K562 (cell line): ENCODE measurements at regions not wholly inside any gene's neighbourhood (a gene's known extent, or its start where the extent isn't known, plus 50 kb on each side); places are given as distances from the start of the nearest gene placed in this dataset.

Source experiments
- ATAC-seq: fragments of 200-7000 bp; cut with Tn5 transposase; 3 replicates; pipeline ENCODE4 v1.9.1; 2020; ENCODE audit warnings: moderate library complexity
- BruUV-seq: library from RNA; stranded (reverse); fragments of 400-500 nt; replicated peaks from 2 replicates; lab custom pipeline; 2021; lab: Mats Ljungman, UMichigan
- CTCF ChIA-PET: fragments of 300-600 bp; formaldehyde crosslinking; extraction: SDS; loops from one replicate; lab custom pipeline; 2021; ENCODE audit warnings: low intra/inter-chr PET ratio; lab: Yijun Ruan, JAX
- POLR2A ChIA-PET: fragments of 300-600, 350-650 bp; sonication (Branson Sonifier 250); formaldehyde crosslinking; extraction: SDS; loops from one replicate; lab custom pipeline; 2021; ENCODE audit warnings: antibody characterized with exemption, inconsistent platforms; lab: Yijun Ruan, JAX
- DNase-seq, 4 experiments: peaks; one replicate each; pipeline versions ENCODE4 v3.0.0 to v3.0.0-alpha.2; 2011 to 2018; ENCODE audit warnings: low spot score in 3 of 4, mixed read lengths in 3 of 4; ENCODE audit errors: extremely low read depth in 1 of 4
- FAIRE-seq: peaks from 2 replicates; lab custom pipeline; 2011; peaks lifted over from hg19 to GRCh38; lab: Jason Lieb, UNC
- H2AFZ ChIP-seq: 2 replicates; pipeline ENCODE4 v1.6.0; 2011; ENCODE audit warnings: low read depth, low read length, control low read depth, inconsistent platforms
- H3K27ac ChIP-seq: fragments of 200-600 bp; 3 replicates; pipeline ENCODE4 v1.8.0; 2011; ENCODE audit warnings: low read depth, mild to moderate bottlenecking, control low read depth, inconsistent platforms, low read length, moderate library complexity, mixed read lengths; ENCODE audit errors: extremely low read depth
- H3K27me3 ChIP-seq, 2 experiments: fragments of 300-600 bp in 1 of 2; 2 replicates in 1 of 2; 3 replicates in 1 of 2; pipeline versions ENCODE4 v1.6.0 to v1.8.0; 2011; ENCODE audit warnings: inconsistent platforms in 2 of 2, low read length in 2 of 2, mild to moderate bottlenecking in 1 of 2, mixed read lengths in 1 of 2, moderate library complexity in 1 of 2; ENCODE audit not compliant: control insufficient read depth in 2 of 2, insufficient read depth in 2 of 2
- H3K36me3 ChIP-seq: fragments of 300-600 bp; 3 replicates; pipeline ENCODE4 v1.8.0; 2011; ENCODE audit warnings: mild to moderate bottlenecking, low read length, inconsistent platforms; ENCODE audit not compliant: control insufficient read depth, insufficient read depth
- H3K4me1 ChIP-seq, 2 experiments: fragments of 200-600 bp in 1 of 2; replicated peaks in 1 of 2; 2 replicates in 1 of 2; 3 replicates in 1 of 2; pipeline versions ENCODE4 v1.5.1 to v1.8.0; 2011; ENCODE audit warnings: inconsistent platforms in 2 of 2, low read length in 2 of 2, mild to moderate bottlenecking in 1 of 2, mixed read lengths in 1 of 2, moderate library complexity in 1 of 2; ENCODE audit not compliant: control insufficient read depth in 2 of 2, insufficient read depth in 2 of 2
- H3K4me2 ChIP-seq: 2 replicates; pipeline ENCODE4 v1.6.1; 2011; ENCODE audit warnings: low read length, control low read depth, inconsistent platforms, mixed read lengths; ENCODE audit not compliant: insufficient read depth
- H3K4me3 ChIP-seq: fragments of 200-600 bp; sonication (generic), shearing (Covaris generic); 2 replicates; pipeline ENCODE4 v1.5.1; 2016; ENCODE audit warnings: control low read depth, inconsistent platforms
- H3K79me2 ChIP-seq: fragments of 200-600 bp; 3 replicates; pipeline ENCODE4 v1.8.0; 2011; ENCODE audit warnings: low read length, inconsistent platforms; ENCODE audit not compliant: control insufficient read depth, insufficient read depth
- H3K9ac ChIP-seq, 2 experiments: 2 replicates each; pipeline versions ENCODE4 v1.6.0 to v1.6.1; 2011; ENCODE audit warnings: low read depth in 2 of 2, low read length in 2 of 2, control low read depth in 1 of 2, inconsistent platforms in 1 of 2, mild to moderate bottlenecking in 1 of 2, mixed read lengths in 1 of 2; ENCODE audit not compliant: insufficient read depth in 1 of 2
- H3K9me1 ChIP-seq: one replicate; pipeline ENCODE4 v1.6.0; 2011; ENCODE audit warnings: inconsistent platforms, mild to moderate bottlenecking, low read length, moderate library complexity; ENCODE audit not compliant: control insufficient read depth, insufficient read depth
- H3K9me3 ChIP-seq: replicated peaks from 2 replicates; pipeline ENCODE4 v1.5.1; 2011; ENCODE audit warnings: low read depth, low read length, inconsistent platforms; ENCODE audit not compliant: control insufficient read depth, insufficient read depth
- H4K20me1 ChIP-seq: replicated peaks from 2 replicates; pipeline ENCODE4 v1.6.1; 2011; ENCODE audit warnings: low read length, inconsistent platforms, mixed read lengths; ENCODE audit not compliant: control insufficient read depth, insufficient read depth
- EHMT2 ChIP-seq: fragments of 450-650 bp; IDR thresholded peaks from 2 replicates; pipeline ENCODE4 v1.6.1; 2018; ENCODE audit warnings: antibody characterized with exemption
- ETV6 ChIP-seq, 3 experiments: fragments of 150-350 bp in 1 of 3; sonication (generic) in 1 of 3; formaldehyde crosslinking in 1 of 3; IDR thresholded peaks; 2 replicates each; pipeline versions ENCODE4 v1.6.1 to v1.8.0; 2014 to 2022; ENCODE audit warnings: borderline replicate concordance in 2 of 3, low read depth in 2 of 3, antibody characterized with exemption in 1 of 3, low read length in 1 of 3, mild to moderate bottlenecking in 1 of 3, missing genetic modification reagents in 1 of 3
- HDAC1 ChIP-seq, 2 experiments: fragments of 450-650 bp; IDR thresholded peaks; 2 replicates each; pipeline ENCODE4 v1.6.1; 2016 to 2017; ENCODE audit warnings: inconsistent platforms in 1 of 2, mild to moderate bottlenecking in 1 of 2, moderate library complexity in 1 of 2
- JUN ChIP-seq, 2 experiments: sonication (generic) in 1 of 2; formaldehyde crosslinking in 1 of 2; IDR thresholded peaks; 2 replicates each; pipeline versions ENCODE4 v1.6.1 to v1.8.0; 2012 to 2022; ENCODE audit warnings: borderline replicate concordance in 2 of 2, mild to moderate bottlenecking in 2 of 2, improper control_type of control experiment in 1 of 2, low read depth in 1 of 2, low read length in 1 of 2, missing genetic modification reagents in 1 of 2
- KDM1A ChIP-seq, 2 experiments: fragments of 450-650 bp; IDR thresholded peaks; 2 replicates each; pipeline ENCODE4 v1.6.1; 2016; ENCODE audit warnings: mild to moderate bottlenecking in 2 of 2
- KLF1 ChIP-seq: fragments of 450-650 bp; IDR thresholded peaks from 2 replicates; pipeline ENCODE4 v1.6.1; 2016; ENCODE audit warnings: missing genetic modification characterization, missing compliant biosample characterization
- NONO ChIP-seq, 2 experiments: fragments of 200-400 bp in 1 of 2; fragments of 450-650 bp in 1 of 2; formaldehyde crosslinking in 1 of 2; IDR thresholded peaks; 2 replicates each; pipeline ENCODE4 v1.6.1; 2017; ENCODE audit warnings: low read depth in 2 of 2, mild to moderate bottlenecking in 2 of 2, moderate library complexity in 2 of 2, low read length in 1 of 2
- PTBP1 ChIP-seq: fragments of 200-400 bp; formaldehyde crosslinking; IDR thresholded peaks from 2 replicates; pipeline ENCODE4 v1.6.1; 2017; ENCODE audit warnings: low read depth, low read length
- TAF1 ChIP-seq: IDR thresholded peaks from 2 replicates; pipeline ENCODE4 v1.6.1; 2011; ENCODE audit warnings: mild to moderate bottlenecking, low read length, moderate library complexity; ENCODE audit not compliant: insufficient read depth, control insufficient read depth, severe bottlenecking; ENCODE audit errors: extremely low read depth
- ZFP30 ChIP-seq: fragments of 250-450 bp; sonication (Bioruptor Pico); IDR thresholded peaks from 2 replicates; pipeline ENCODE4 v1.8.0; 2022; ENCODE audit warnings: moderate library complexity, mild to moderate bottlenecking, inconsistent platforms, borderline replicate concordance
- ZNF197 ChIP-seq: fragments of 200-800 bp; sonication (Bioruptor generic); IDR thresholded peaks from 2 replicates; pipeline ENCODE4 v1.6.1; 2016; ENCODE audit warnings: low read depth, missing genetic modification characterization, missing compliant biosample characterization
- ZNF232 ChIP-seq: sonication (generic); formaldehyde crosslinking; IDR thresholded peaks from 2 replicates; pipeline ENCODE4 v1.8.0; 2022; ENCODE audit warnings: mild to moderate bottlenecking, missing genetic modification reagents
- ZNF41 ChIP-seq: fragments of 250-450 bp; sonication (Bioruptor Pico); conservative IDR thresholded peaks from 2 replicates; pipeline ENCODE4 v1.4.0; 2020; ENCODE audit warnings: mild to moderate bottlenecking
- ZNF77 ChIP-seq: fragments of 250-450 bp; sonication (Bioruptor Pico); IDR thresholded peaks from 2 replicates; pipeline ENCODE4 v1.5.0; 2020
- WGBS: fragments of 100-300 bp; shearing (Covaris generic); methylation state at CpG from one replicate; pipeline ENCODE4 v1.1.6; 2016; ENCODE audit warnings: low coverage, mixed read lengths; ENCODE audit not compliant: insufficient coverage; ENCODE audit errors: missing lambda C conversion rate; 5-methylcytosine and 5-hydroxymethylcytosine counted together
- in situ Hi-C: fragments of 300-500 bp; cut with MboI; formaldehyde crosslinking; loops from 4 replicates; pipeline ENCODE4 v1.15.0; 2018; ENCODE audit warnings: inconsistent platforms, mixed read lengths
- intact Hi-C: fragments of 100-400 bp; cut with micrococcal nuclease; formaldehyde crosslinking; loops from 2 replicates; pipeline ENCODE4 v1.14.2; 2022
- TF ChIP-seq, protein P1 (sequence below): fragments of 450-650 bp; IDR thresholded peaks from one replicate; pipeline ENCODE4 v1.6.1; 2018; ENCODE audit warnings: mild to moderate bottlenecking, moderate library complexity; ENCODE audit not compliant: partially characterized antibody
- TF ChIP-seq, protein P2 (sequence below): sonication (generic); formaldehyde crosslinking; IDR thresholded peaks from 2 replicates; pipeline ENCODE4 v1.8.0; 2022; ENCODE audit warnings: missing genetic modification reagents, mild to moderate bottlenecking, borderline replicate concordance

DNA sequence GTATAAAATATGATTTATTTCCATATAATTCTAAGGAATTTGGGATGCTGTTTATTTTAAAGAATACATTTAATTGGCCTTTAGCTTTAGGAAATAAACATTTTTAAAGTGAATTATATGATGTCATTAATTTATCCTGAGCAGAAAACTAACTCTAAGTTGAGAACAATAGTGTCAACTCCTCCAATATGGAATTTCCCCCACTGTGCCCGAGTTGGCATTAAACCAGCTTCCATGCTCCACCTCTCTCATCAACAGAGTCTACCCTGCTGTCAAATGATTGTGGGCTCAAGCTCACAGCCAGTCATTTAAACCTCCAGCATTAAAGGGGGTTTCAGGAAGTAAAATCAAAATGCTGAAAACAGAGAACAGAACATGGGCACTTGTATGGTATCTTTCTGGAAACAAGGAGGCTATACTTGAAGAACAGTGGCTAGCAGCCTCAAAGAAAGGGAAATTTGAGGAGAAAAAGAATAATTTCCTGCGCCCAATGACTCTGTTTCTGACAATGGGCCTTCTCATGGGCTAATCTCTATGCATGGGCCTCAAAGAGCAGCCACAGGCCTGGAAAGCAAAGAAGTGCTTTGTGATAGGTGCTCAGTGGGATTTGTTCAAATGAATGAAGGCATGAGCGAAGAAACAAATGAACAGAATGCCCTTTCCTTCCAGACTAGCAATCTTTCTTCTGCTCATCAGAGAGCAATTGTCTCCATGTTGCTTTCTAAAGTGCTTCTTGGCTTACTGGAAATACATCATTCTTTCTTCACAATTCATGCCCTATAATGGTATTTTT is 252.8 kb downstream of the MTX2 start:
- WGBS = 2% methylated on average over 3 of the region's 3 CpGs
- H3K27me3 ChIP-seq = peaks cover 0 to 4% of the 10 kb centered on the region in 2 experiments; a peak in 1 of 5 replicates
- TF ChIP-seq JUN (IDR thresholded peaks at IDR 0.05; ENCODE audit: borderline replicate concordance, low read depth, low read length) = no peak
- TF ChIP-seq JUN (CRISPR knock-in tag; IDR thresholded peaks at IDR 0.05; ENCODE audit: borderline replicate concordance) = no peak
- no peak for TF ChIP-seq TAF1
- TF ChIP-seq EHMT2 = no peak
- TF ChIP-seq ZNF77 = no peak
- no peak for TF ChIP-seq HDAC1 (IDR thresholded peaks at IDR 0.05)
- TF ChIP-seq ETV6 (IDR thresholded peaks at IDR 0.05; ENCODE audit: borderline replicate concordance in 1 of 2, low read depth in 2 of 2, low read length in 1 of 2) = no peak
- no peak for TF ChIP-seq ETV6 (CRISPR knock-in tag; IDR thresholded peaks at IDR 0.05; ENCODE audit: borderline replicate concordance)
- no peak for TF ChIP-seq KDM1A (IDR thresholded peaks at IDR 0.05)
- TF ChIP-seq NONO (IDR thresholded peaks at IDR 0.05; ENCODE audit: low read depth in 2 of 2, low read length in 1 of 2) = no peak
- TF ChIP-seq ZNF232 = no peak
- TF ChIP-seq PTBP1 = no peak
- TF ChIP-seq KLF1 (tag) = no peak
- no peak for TF ChIP-seq ZNF41 (CRISPR knock-in tag)
- no peak for TF ChIP-seq ZFP30 (CRISPR knock-in tag)
- TF ChIP-seq, protein P1, sequence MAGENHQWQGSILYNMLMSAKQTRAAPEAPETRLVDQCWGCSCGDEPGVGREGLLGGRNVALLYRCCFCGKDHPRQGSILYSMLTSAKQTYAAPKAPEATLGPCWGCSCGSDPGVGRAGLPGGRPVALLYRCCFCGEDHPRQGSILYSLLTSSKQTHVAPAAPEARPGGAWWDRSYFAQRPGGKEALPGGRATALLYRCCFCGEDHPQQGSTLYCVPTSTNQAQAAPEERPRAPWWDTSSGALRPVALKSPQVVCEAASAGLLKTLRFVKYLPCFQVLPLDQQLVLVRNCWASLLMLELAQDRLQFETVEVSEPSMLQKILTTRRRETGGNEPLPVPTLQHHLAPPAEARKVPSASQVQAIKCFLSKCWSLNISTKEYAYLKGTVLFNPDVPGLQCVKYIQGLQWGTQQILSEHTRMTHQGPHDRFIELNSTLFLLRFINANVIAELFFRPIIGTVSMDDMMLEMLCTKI = no peak
- no peak for TF ChIP-seq ZNF197 (CRISPR knock-in tag)
- TF ChIP-seq, protein P2, sequence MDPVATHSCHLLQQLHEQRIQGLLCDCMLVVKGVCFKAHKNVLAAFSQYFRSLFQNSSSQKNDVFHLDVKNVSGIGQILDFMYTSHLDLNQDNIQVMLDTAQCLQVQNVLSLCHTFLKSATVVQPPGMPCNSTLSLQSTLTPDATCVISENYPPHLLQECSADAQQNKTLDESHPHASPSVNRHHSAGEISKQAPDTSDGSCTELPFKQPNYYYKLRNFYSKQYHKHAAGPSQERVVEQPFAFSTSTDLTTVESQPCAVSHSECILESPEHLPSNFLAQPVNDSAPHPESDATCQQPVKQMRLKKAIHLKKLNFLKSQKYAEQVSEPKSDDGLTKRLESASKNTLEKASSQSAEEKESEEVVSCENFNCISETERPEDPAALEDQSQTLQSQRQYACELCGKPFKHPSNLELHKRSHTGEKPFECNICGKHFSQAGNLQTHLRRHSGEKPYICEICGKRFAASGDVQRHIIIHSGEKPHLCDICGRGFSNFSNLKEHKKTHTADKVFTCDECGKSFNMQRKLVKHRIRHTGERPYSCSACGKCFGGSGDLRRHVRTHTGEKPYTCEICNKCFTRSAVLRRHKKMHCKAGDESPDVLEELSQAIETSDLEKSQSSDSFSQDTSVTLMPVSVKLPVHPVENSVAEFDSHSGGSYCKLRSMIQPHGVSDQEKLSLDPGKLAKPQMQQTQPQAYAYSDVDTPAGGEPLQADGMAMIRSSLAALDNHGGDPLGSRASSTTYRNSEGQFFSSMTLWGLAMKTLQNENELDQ (CRISPR knock-in tag) = no peak
- TF ChIP-seq, all 486 proteins: peak for 0
- Histone ChIP-seq H3K9ac (no peak overlapping the region), H3K27ac (no peak overlapping the region), H3K9me3 (no peaks in the 10 kb centered on the region), H3K4me2 (no peak overlapping the region), H3K4me3 (no peak overlapping the region), H3K9me1 (no peaks in the 10 kb centered on the region), H3K79me2 (no peaks in the 10 kb centered on the region), H4K20me1 (no peaks in the 10 kb centered on the region), H3K36me3 (no peaks in the 10 kb centered on the region), H2AFZ (no peak overlapping the region), H3K4me1 (no peaks in the 10 kb centered on the region)
- FAIRE-seq (no peak), DNase-seq (no peak), ATAC-seq (no peak)
- in situ Hi-C loops (no loop called here), intact Hi-C loops (loop anchor here (1.0 kb wide), 2 partner anchors 9 to 14 kb away; no protein-coding TSS in a partner anchor)
- ChIA-PET CTCF (no interaction called here), POLR2A (no interaction called here)
- BruUV-seq = no TSS peak
